ENCODE measurements at regions not wholly inside any gene's neighbourhood (a gene's known extent, or its start where the extent isn't known, plus 50 kb on each side); places are given as distances from the start of the nearest gene placed in this dataset.

GRCh38 chr11:130814440-130815096 is 101.7 kb downstream of the SNX19 start:
- no peak for DNase-seq

- no peak for DNase-seq
These were observed 101.0 kb downstream of the SNX19 start for GRCh38 chr11:130815097-130815802.

GRCh38 chr11:130815956-130816355 is 100.3 kb downstream of the SNX19 start:
- no peak for DNase-seq

GRCh38 chr11:130816546-130817329 is 99.5 kb downstream of the SNX19 start:
- DNase-seq = no peak

- no peak for DNase-seq
These were observed 98.8 kb downstream of the SNX19 start for GRCh38 chr11:130817330-130817944.

- DNase-seq = no peak
These were observed 96.7 kb downstream of the SNX19 start for GRCh38 chr11:130819625-130820024.
